Lower leg skin (tissue), 3 donors: ENCODE measurements at regions not wholly inside any gene's neighbourhood (a gene's known extent, or its start where the extent isn't known, plus 50 kb on each side); places are given as distances from the start of the nearest gene placed in this dataset.

Experiments
- POLR2A ChIP-seq, 2 donors: fragments of 450-650 bp; IDR thresholded peaks; one replicate each; pipeline ENCODE4 v1.6.1; 2016 to 2017; ENCODE audit warnings: antibody characterized with exemption in 2 of 2, mild to moderate bottlenecking in 1 of 2, moderate library complexity in 1 of 2
- TF ChIP-seq, protein P1 (sequence below), 3 donors: fragments of 450-650 bp; IDR thresholded peaks; one replicate each; pipeline ENCODE4 v1.5.1; 2016; ENCODE audit warnings: antibody characterized with exemption in 3 of 3, mild to moderate bottlenecking in 3 of 3, moderate library complexity in 2 of 3

DNA sequence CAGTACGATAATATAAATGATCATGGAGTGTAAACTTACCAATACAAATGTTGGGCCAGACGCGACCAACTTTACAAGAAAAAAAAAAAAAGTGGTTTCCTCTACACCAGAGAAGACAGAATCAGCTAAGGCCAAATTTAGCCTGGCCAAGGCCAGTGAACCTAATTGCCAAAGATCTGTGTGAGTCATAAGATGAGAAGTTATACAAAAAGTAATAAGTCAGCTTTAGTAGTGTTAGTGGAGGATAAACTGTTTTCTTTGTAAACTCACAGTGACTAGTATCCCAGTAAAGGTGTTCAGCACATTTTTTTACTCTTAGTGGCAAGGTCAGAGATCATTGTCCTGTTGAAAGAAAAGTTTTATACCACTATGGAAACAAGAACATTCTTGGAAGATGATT is 531.4 kb upstream of the TECRL start:
- TF ChIP-seq, protein P1, sequence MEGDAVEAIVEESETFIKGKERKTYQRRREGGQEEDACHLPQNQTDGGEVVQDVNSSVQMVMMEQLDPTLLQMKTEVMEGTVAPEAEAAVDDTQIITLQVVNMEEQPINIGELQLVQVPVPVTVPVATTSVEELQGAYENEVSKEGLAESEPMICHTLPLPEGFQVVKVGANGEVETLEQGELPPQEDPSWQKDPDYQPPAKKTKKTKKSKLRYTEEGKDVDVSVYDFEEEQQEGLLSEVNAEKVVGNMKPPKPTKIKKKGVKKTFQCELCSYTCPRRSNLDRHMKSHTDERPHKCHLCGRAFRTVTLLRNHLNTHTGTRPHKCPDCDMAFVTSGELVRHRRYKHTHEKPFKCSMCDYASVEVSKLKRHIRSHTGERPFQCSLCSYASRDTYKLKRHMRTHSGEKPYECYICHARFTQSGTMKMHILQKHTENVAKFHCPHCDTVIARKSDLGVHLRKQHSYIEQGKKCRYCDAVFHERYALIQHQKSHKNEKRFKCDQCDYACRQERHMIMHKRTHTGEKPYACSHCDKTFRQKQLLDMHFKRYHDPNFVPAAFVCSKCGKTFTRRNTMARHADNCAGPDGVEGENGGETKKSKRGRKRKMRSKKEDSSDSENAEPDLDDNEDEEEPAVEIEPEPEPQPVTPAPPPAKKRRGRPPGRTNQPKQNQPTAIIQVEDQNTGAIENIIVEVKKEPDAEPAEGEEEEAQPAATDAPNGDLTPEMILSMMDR (IDR thresholded peaks at IDR 0.05), result no peak
- TF ChIP-seq POLR2A (IDR thresholded peaks at IDR 0.05), result no peak
